ENCODE measurements at regions not wholly inside any gene's neighbourhood (a gene's known extent, or its start where the extent isn't known, plus 50 kb on each side); places are given as distances from the start of the nearest gene placed in this dataset.

DNA sequence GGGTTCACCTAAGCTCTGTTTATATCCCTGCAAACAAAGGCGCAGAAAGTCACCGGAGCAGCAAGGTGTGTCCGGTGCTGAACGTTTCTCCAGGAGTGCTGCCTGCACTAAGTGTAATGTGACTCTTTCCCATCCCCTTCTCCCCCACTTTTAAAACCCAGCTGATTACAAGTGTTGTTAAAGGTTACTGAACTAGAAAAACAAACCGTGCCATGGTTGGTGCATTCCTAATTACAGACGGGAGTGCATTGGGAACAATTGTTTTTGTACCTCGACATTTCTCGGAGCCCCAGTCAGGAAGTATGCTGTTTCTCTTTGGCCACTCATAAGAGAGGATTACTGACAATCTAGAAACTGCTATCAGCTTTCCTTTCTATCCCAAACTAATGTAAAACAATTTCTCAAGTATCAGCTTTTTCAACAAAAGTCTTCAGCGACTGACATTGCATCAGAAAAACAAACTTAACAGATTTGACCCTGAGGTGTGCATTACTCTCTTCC is 441.0 kb upstream of the SALL1 start:
- H3K4me2 ChIP-seq (ENCODE audit: low read length), result no peak overlapping the region
- H3K79me2 ChIP-seq (ENCODE audit: low read length), result no peaks in the 10 kb centered on the region
- no peak for TF ChIP-seq EZH2phosphoT487 (IDR thresholded peaks at IDR 0.05; ENCODE audit: low read depth)
- TF ChIP-seq, protein P1, sequence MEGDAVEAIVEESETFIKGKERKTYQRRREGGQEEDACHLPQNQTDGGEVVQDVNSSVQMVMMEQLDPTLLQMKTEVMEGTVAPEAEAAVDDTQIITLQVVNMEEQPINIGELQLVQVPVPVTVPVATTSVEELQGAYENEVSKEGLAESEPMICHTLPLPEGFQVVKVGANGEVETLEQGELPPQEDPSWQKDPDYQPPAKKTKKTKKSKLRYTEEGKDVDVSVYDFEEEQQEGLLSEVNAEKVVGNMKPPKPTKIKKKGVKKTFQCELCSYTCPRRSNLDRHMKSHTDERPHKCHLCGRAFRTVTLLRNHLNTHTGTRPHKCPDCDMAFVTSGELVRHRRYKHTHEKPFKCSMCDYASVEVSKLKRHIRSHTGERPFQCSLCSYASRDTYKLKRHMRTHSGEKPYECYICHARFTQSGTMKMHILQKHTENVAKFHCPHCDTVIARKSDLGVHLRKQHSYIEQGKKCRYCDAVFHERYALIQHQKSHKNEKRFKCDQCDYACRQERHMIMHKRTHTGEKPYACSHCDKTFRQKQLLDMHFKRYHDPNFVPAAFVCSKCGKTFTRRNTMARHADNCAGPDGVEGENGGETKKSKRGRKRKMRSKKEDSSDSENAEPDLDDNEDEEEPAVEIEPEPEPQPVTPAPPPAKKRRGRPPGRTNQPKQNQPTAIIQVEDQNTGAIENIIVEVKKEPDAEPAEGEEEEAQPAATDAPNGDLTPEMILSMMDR (IDR thresholded peaks at IDR 0.05; ENCODE audit: low read depth, low read length), result no peak
- H3K27ac ChIP-seq (ENCODE audit: low read length), result no peak overlapping the region
- H3K9me3 ChIP-seq (ENCODE audit: insufficient read depth, low read length), result no peaks in the 10 kb centered on the region
- no peak overlapping the region for H2AFZ ChIP-seq (ENCODE audit: low read depth, low read length)
- no peak overlapping the region for H3K4me3 ChIP-seq (ENCODE audit: low read length)
- H3K27me3 ChIP-seq (ENCODE audit: low read depth, low read length), result no peaks in the 10 kb centered on the region; the same call in 1 of the 2 replicates
- H4K20me1 ChIP-seq (ENCODE audit: insufficient read depth, low read length), result no peaks in the 10 kb centered on the region
- no peak overlapping the region for H3K9ac ChIP-seq (ENCODE audit: low read length)
- H3K36me3 ChIP-seq (replicated peaks; ENCODE audit: low read depth, low read length), result no peaks in the 10 kb centered on the region
- no peaks in the 10 kb centered on the region for H3K4me1 ChIP-seq (ENCODE audit: low read length)

DNA sequence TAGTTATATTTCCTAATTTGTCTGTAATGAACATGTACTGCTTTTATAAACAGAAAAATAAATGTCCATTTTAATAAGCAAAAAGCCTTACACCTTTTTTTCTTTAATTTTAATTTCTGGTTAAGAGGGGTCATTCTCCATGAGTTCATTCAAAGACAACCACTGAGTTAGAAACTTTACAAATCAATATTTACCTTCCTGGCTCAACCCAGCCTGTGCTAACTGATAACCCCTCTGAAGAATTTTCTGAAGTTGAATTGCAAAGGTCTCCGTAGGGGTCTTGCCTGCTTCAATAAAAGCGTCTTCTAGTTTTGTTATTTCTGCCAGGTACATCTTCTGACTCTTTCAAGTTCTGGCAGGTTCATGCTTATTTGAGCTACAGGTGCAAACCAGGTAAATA is 440.4 kb upstream of the SALL1 start:
- Histone ChIP-seq H3K27ac (ENCODE audit: low read length) (no peak overlapping the region), H3K9me3 (ENCODE audit: insufficient read depth, low read length) (no peaks in the 10 kb centered on the region), H3K9ac (ENCODE audit: low read length) (no peak overlapping the region), H4K20me1 (ENCODE audit: insufficient read depth, low read length) (no peaks in the 10 kb centered on the region), H3K4me1 (ENCODE audit: low read length) (no peaks in the 10 kb centered on the region), H3K79me2 (ENCODE audit: low read length) (no peaks in the 10 kb centered on the region), H3K4me2 (ENCODE audit: low read length) (no peak overlapping the region), H3K4me3 (ENCODE audit: low read length) (no peak overlapping the region), H3K27me3 (ENCODE audit: low read depth, low read length) (no peaks in the 10 kb centered on the region; the same call in 1 of the 2 replicates), H2AFZ (ENCODE audit: low read depth, low read length) (no peak overlapping the region), H3K36me3 (replicated peaks; ENCODE audit: low read depth, low read length) (no peaks in the 10 kb centered on the region)
- TF ChIP-seq EZH2phosphoT487 (IDR thresholded peaks at IDR 0.05; ENCODE audit: low read depth), result no peak
- TF ChIP-seq, protein P1 (IDR thresholded peaks at IDR 0.05; ENCODE audit: low read depth, low read length), result no peak

DNA sequence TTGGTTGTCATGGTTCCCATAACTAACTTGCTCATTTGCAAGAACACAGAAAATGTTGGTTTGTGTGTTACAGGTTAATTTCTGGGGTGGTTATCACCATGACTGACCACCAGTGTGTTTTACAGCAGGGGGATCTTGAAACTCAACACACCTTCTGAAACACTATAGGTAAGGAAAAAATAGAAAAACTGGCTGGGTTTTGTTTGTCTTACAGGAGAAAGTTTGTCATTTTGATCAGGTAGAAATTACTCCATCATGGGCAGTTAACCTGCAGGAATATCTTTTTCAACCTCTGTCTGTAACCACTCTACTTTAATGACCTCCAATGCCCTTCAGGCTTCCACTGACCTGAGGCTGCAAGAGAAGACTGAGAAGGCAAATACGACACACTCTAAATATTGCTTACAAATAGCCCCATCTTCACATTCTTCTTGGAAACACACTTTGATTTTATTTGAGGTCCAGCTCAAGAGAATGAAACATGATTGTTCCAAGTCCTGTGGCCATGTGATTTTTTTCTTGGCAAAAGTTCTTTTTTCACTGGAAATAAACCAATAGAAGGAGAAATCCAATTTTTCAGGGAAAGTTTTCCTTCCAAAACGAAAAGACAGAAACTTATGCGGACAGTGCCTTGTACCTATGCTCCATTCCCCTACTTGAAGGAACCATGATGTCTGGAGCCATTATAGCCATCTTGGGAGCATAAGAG is 428.7 kb upstream of the SALL1 start:
- Histone ChIP-seq H4K20me1 (ENCODE audit: insufficient read depth, low read length) (no peaks in the 10 kb centered on the region), H2AFZ (ENCODE audit: low read depth, low read length) (no peak overlapping the region), H3K36me3 (replicated peaks; ENCODE audit: low read depth, low read length) (no peaks in the 10 kb centered on the region), H3K9me3 (ENCODE audit: insufficient read depth, low read length) (no peaks in the 10 kb centered on the region), H3K79me2 (ENCODE audit: low read length) (no peaks in the 10 kb centered on the region), H3K27ac (ENCODE audit: low read length) (no peak overlapping the region), H3K9ac (ENCODE audit: low read length) (no peak overlapping the region), H3K4me3 (ENCODE audit: low read length) (no peak overlapping the region), H3K4me1 (ENCODE audit: low read length) (no peaks in the 10 kb centered on the region), H3K27me3 (ENCODE audit: low read depth, low read length) (no peaks in the 10 kb centered on the region), H3K4me2 (ENCODE audit: low read length) (no peak overlapping the region)
- no peak for TF ChIP-seq EZH2phosphoT487 (IDR thresholded peaks at IDR 0.05; ENCODE audit: low read depth)
- TF ChIP-seq, protein P1 (IDR thresholded peaks at IDR 0.05; ENCODE audit: low read depth, low read length), result no peak

DNA sequence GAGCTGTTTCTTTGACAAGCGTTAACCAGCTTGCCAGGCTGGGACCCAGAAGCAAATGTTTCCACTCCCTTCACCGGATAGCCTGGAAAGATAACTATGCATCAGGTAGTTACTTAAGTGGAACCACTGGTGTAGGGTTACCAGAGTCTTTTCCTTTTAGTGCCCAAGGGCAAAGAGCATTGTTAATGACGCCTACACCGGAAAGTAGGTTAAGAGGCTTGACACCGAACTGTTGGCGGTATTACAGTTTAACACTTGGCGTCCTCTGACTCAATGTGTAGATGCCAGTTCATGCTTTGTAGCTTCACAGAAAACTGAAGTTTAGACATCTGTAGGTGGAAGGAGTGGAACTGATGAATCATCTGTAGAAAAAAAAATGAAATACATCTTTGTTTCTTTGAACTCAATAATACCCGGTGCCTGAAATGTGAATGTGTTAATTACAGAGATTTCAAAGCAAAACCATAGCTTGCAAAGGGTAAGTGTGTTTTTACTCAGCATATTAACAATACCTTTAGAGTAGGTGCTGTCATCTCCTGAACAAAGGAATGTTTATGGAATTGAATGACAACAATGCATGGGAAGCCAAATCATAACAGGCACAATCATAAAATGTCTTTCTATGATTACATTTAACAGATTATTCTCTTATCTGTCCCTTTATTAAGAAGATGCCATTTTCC is 426.7 kb upstream of the SALL1 start:
- H3K27me3 ChIP-seq (ENCODE audit: low read depth, low read length), result no peaks in the 10 kb centered on the region
- H3K27ac ChIP-seq (ENCODE audit: low read length), result no peak overlapping the region
- no peaks in the 10 kb centered on the region for H3K4me1 ChIP-seq (ENCODE audit: low read length)
- H3K9me3 ChIP-seq (ENCODE audit: insufficient read depth, low read length), result no peaks in the 10 kb centered on the region
- no peak overlapping the region for H3K4me2 ChIP-seq (ENCODE audit: low read length)
- no peak overlapping the region for H3K9ac ChIP-seq (ENCODE audit: low read length)
- no peaks in the 10 kb centered on the region for H4K20me1 ChIP-seq (ENCODE audit: insufficient read depth, low read length)
- TF ChIP-seq, protein P1 (IDR thresholded peaks at IDR 0.05; ENCODE audit: low read depth, low read length), result no peak
- TF ChIP-seq EZH2phosphoT487 (IDR thresholded peaks at IDR 0.05; ENCODE audit: low read depth), result no peak
- H3K4me3 ChIP-seq (ENCODE audit: low read length), result no peak overlapping the region
- no peak overlapping the region for H2AFZ ChIP-seq (ENCODE audit: low read depth, low read length)
- H3K79me2 ChIP-seq (ENCODE audit: low read length), result no peaks in the 10 kb centered on the region
- no peaks in the 10 kb centered on the region for H3K36me3 ChIP-seq (replicated peaks; ENCODE audit: low read depth, low read length)
